Ramos (cell line): ENCODE measurements at regions not wholly inside any gene's neighbourhood (a gene's known extent, or its start where the extent isn't known, plus 50 kb on each side); places are given as distances from the start of the nearest gene placed in this dataset.

Experiments
- in situ Hi-C: fragments of 300-500 bp; cut with MboI; formaldehyde crosslinking; loops from one replicate; pipeline ENCODE4 v1.14.3; 2022; ENCODE audit warnings: low sequenced_read_pairs; ENCODE audit not compliant: unreplicated experiment

- in situ Hi-C loops: no loop called here
Measured at GRCh38 chr2:21326152-21326551, 202.4 kb downstream of the TDRD15 start.

GRCh38 chr2:21328177-21328576 lies 204.4 kb downstream of the TDRD15 start:
- in situ Hi-C loops: no loop called here

- in situ Hi-C loops: no loop called here
Measured at GRCh38 chr2:21330786-21331391, 207.1 kb downstream of the TDRD15 start.

- in situ Hi-C loops: no loop called here
Measured at GRCh38 chr2:21331625-21332370, 208.0 kb downstream of the TDRD15 start.

- in situ Hi-C loops: no loop called here
Measured at GRCh38 chr2:21332993-21333625, 209.3 kb downstream of the TDRD15 start.

GRCh38 chr2:21333684-21334083 lies 209.9 kb downstream of the TDRD15 start:
- in situ Hi-C loops: no loop called here

- in situ Hi-C loops: no loop called here
Measured at GRCh38 chr2:21346984-21347383, 223.2 kb downstream of the TDRD15 start.

GRCh38 chr2:21353879-21354679 lies 230.3 kb downstream of the TDRD15 start:
- in situ Hi-C loops: no loop called here

GRCh38 chr2:21356086-21356856 lies 232.5 kb downstream of the TDRD15 start:
- in situ Hi-C loops: no loop called here

GRCh38 chr2:21356857-21357255 lies 233.1 kb downstream of the TDRD15 start:
- in situ Hi-C loops: no loop called here

GRCh38 chr2:21358976-21359375 lies 235.2 kb downstream of the TDRD15 start:
- in situ Hi-C loops: no loop called here

- in situ Hi-C loops: no loop called here
Measured at GRCh38 chr2:21361384-21361783, 237.6 kb downstream of the TDRD15 start.

GRCh38 chr2:21361957-21362486 lies 238.3 kb downstream of the TDRD15 start:
- in situ Hi-C loops: no loop called here

- in situ Hi-C loops: no loop called here
Measured at GRCh38 chr2:21363364-21363763, 239.6 kb downstream of the TDRD15 start.

- in situ Hi-C loops: no loop called here
Measured at GRCh38 chr2:21367421-21367820, 243.7 kb downstream of the TDRD15 start.

GRCh38 chr2:21369787-21370186 lies 246.0 kb downstream of the TDRD15 start:
- in situ Hi-C loops: no loop called here

GRCh38 chr2:21371499-21372003 lies 247.8 kb downstream of the TDRD15 start:
- in situ Hi-C loops: no loop called here

GRCh38 chr2:21372654-21373053 lies 248.9 kb downstream of the TDRD15 start:
- in situ Hi-C loops: no loop called here

GRCh38 chr2:21376864-21377263 lies 253.1 kb downstream of the TDRD15 start:
- in situ Hi-C loops: no loop called here

GRCh38 chr2:21379140-21379539 lies 255.4 kb downstream of the TDRD15 start:
- in situ Hi-C loops: no loop called here
